Thyroid gland (tissue), 4 donors: ENCODE measurements at regions not wholly inside any gene's neighbourhood (a gene's known extent, or its start where the extent isn't known, plus 50 kb on each side); places are given as distances from the start of the nearest gene placed in this dataset.

Experiments
- DNase-seq, 2 donors: peaks; one replicate each; pipeline ENCODE4 v3.0.0-alpha.2; 2019
- H3K27ac ChIP-seq, 3 donors: fragments of 200-600 bp; sonication (generic); 1 replicate in 2 of 3; 2 replicates in 1 of 3; pipeline ENCODE4 v1.5.1; 2016 to 2019; ENCODE audit warnings: mild to moderate bottlenecking in 1 of 3, moderate library complexity in 1 of 3
- H3K27me3 ChIP-seq: fragments of 200-600 bp; sonication (generic); one replicate; pipeline ENCODE4 v1.5.1; 2019
- H3K36me3 ChIP-seq, 2 donors: fragments of 200-600 bp; sonication (generic); one replicate each; pipeline ENCODE4 v1.5.1; 2016 to 2019
- H3K4me1 ChIP-seq, 2 donors: fragments of 200-600 bp; sonication (generic); one replicate each; pipeline ENCODE4 v1.5.1; 2017 to 2019
- H3K4me3 ChIP-seq, 3 donors: fragments of 200-600 bp; sonication (generic); replicated peaks in 1 of 3; 1 replicate in 2 of 3; 2 replicates in 1 of 3; pipeline ENCODE4 v1.5.1; 2016; ENCODE audit warnings: mild to moderate bottlenecking in 1 of 3
- H3K9me3 ChIP-seq: fragments of 200-600 bp; sonication (generic); one replicate; pipeline ENCODE4 v1.5.1; 2017
- POLR2A ChIP-seq, 2 donors: fragments of 450-650 bp; IDR thresholded peaks; one replicate each; pipeline ENCODE4 v1.6.1; 2017; ENCODE audit warnings: antibody characterized with exemption in 2 of 2, mild to moderate bottlenecking in 2 of 2, moderate library complexity in 1 of 2
- WGBS, 2 donors: methylation state at CpG; one replicate each; pipeline ENCODE4 v1.1.5; 2017; 5-methylcytosine and 5-hydroxymethylcytosine counted together
- intact Hi-C: fragments of 100-400 bp; cut with DNase I; formaldehyde crosslinking; loops from one replicate; pipeline ENCODE4 v1.15.1; 2023
- TF ChIP-seq, protein P1 (sequence below), 6 experiments: fragments of 200-600 bp in 3 of 6; fragments of 450-650 bp in 3 of 6; sonication (generic) in 3 of 6; IDR thresholded peaks; one replicate each; pipeline ENCODE4 v1.5.1; 2016 to 2019; ENCODE audit warnings: antibody characterized with exemption in 6 of 6, mild to moderate bottlenecking in 2 of 6, inconsistent platforms in 1 of 6, moderate library complexity in 1 of 6

DNA sequence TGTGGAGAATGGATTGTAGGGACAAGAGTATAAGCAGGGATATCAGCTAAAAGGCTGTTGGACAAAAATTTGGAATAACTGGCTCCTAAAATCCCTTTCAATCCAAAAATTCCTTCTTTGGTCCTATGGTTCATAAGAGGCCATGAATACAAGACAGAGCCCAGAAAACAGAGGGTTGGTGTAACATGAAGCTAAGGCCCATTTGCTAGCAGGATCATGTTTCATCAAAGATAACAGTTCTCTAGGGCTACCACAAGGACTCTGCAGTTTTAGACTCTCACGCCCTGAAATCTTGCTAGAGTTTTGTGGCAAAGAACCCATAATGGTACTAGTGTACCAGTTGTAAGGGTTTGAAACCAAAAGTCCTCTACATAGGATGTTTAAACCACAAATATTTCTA, 327.8 kb upstream of the TBX18 start:
- Histone ChIP-seq H3K4me1 (no peaks in the 10 kb centered on the region), H3K9me3 (no peaks in the 10 kb centered on the region), H3K27me3 (no peaks in the 10 kb centered on the region), H3K4me3 (no peak overlapping the region), H3K27ac (no peak overlapping the region), H3K36me3 (no peaks in the 10 kb centered on the region)
- intact Hi-C loops, result no loop called here
- TF ChIP-seq POLR2A (IDR thresholded peaks at IDR 0.05), result no peak
- TF ChIP-seq, protein P1, sequence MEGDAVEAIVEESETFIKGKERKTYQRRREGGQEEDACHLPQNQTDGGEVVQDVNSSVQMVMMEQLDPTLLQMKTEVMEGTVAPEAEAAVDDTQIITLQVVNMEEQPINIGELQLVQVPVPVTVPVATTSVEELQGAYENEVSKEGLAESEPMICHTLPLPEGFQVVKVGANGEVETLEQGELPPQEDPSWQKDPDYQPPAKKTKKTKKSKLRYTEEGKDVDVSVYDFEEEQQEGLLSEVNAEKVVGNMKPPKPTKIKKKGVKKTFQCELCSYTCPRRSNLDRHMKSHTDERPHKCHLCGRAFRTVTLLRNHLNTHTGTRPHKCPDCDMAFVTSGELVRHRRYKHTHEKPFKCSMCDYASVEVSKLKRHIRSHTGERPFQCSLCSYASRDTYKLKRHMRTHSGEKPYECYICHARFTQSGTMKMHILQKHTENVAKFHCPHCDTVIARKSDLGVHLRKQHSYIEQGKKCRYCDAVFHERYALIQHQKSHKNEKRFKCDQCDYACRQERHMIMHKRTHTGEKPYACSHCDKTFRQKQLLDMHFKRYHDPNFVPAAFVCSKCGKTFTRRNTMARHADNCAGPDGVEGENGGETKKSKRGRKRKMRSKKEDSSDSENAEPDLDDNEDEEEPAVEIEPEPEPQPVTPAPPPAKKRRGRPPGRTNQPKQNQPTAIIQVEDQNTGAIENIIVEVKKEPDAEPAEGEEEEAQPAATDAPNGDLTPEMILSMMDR (IDR thresholded peaks at IDR 0.05), result no peak
- WGBS, 2 donors, result 18 to 45% methylated on average over 1 of the region's 1 CpG
- DNase-seq, result no peak

DNA sequence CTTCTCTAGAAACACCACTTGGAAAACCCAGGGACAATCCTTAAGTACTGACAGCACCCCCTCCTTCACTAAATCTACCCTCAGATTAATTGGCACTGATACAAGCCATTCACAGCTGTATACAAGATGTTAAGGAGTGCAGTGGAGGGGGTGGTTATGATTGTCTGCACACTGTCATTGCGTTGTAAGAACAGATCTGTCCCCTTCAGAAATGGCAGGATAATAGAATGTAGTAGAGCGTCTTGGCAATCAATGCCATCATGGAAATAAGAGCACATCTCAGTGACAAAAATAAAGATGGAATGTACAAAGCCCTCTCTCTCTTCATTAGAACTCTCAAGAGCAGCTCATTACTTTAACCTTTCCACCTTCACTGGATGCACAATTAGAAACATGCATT, 324.9 kb upstream of the TBX18 start:
- H3K36me3 ChIP-seq, result no peaks in the 10 kb centered on the region
- no peaks in the 10 kb centered on the region for H3K27me3 ChIP-seq
- intact Hi-C loops, result no loop called here

GRCh38 chr6:85085875-85086274, 321.5 kb upstream of the TBX18 start:
- Histone ChIP-seq H3K27ac (no peak overlapping the region), H3K4me1 (no peaks in the 10 kb centered on the region), H3K27me3 (no peaks in the 10 kb centered on the region), H3K9me3 (no peaks in the 10 kb centered on the region), H3K4me3 (no peak overlapping the region), H3K36me3 (no peaks in the 10 kb centered on the region)
- intact Hi-C loops, result no loop called here
- TF ChIP-seq, protein P1 (IDR thresholded peaks at IDR 0.05), result no peak
- TF ChIP-seq POLR2A (IDR thresholded peaks at IDR 0.05), result no peak
- DNase-seq, result no peak
- 95 to 97% methylated on average over 2 of the region's 2 CpGs for WGBS, 2 donors

More for the DNA sequence above, 324.9 kb upstream of the TBX18 start:
- DNase-seq, result no peak
- WGBS, 2 donors, result 86 to 89% methylated on average over 2 of the region's 2 CpGs
- no peak overlapping the region for H3K27ac ChIP-seq
- no peaks in the 10 kb centered on the region for H3K4me1 ChIP-seq
- TF ChIP-seq POLR2A (IDR thresholded peaks at IDR 0.05), result no peak
- TF ChIP-seq, protein P1 (IDR thresholded peaks at IDR 0.05), result no peak
- no peaks in the 10 kb centered on the region for H3K9me3 ChIP-seq
- H3K4me3 ChIP-seq, result no peak overlapping the region

- H3K4me1 ChIP-seq, result no peaks in the 10 kb centered on the region
- 72 to 80% methylated on average over 1 of the region's 1 CpG for WGBS, 2 donors
- TF ChIP-seq, protein P1 (IDR thresholded peaks at IDR 0.05), result no peak
- TF ChIP-seq POLR2A (IDR thresholded peaks at IDR 0.05), result no peak
- no peaks in the 10 kb centered on the region for H3K36me3 ChIP-seq
- no peaks in the 10 kb centered on the region for H3K9me3 ChIP-seq
- intact Hi-C loops, result no loop called here
- no peak for DNase-seq
- H3K27me3 ChIP-seq, result no peaks in the 10 kb centered on the region
- no peak overlapping the region for H3K27ac ChIP-seq
- H3K4me3 ChIP-seq, result no peak overlapping the region
Observed at GRCh38 chr6:85081102-85081501, 316.7 kb upstream of the TBX18 start.

DNA sequence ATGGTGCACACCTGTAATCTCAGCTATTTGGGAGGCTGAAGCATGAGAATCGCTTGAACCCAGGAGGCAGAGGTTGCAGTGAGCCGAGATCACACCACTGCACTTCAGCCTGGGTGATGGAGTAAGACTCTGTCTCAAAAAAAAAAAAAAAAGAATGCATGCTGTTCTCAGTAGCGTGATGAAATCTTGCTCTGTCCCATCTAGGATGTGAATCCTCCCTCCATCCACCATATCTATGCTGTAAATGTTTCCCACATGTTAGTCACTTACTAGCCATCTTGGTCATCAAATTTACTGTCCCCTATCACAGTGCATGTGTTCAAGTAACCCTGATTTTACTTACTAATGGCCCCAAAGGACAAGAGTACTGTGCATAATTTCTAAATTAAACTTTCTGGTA, 315.4 kb upstream of the TBX18 start:
- intact Hi-C loops, result no loop called here
- H3K27me3 ChIP-seq, result no peaks in the 10 kb centered on the region
- no peak overlapping the region for H3K4me3 ChIP-seq
- TF ChIP-seq, protein P1 (IDR thresholded peaks at IDR 0.05), result no peak
- no peak for TF ChIP-seq POLR2A (IDR thresholded peaks at IDR 0.05)
- WGBS, 2 donors, result 80 to 81% methylated on average over 3 of the region's 3 CpGs
- no peaks in the 10 kb centered on the region for H3K9me3 ChIP-seq
- H3K27ac ChIP-seq, result no peak overlapping the region
- no peaks in the 10 kb centered on the region for H3K4me1 ChIP-seq
- no peaks in the 10 kb centered on the region for H3K36me3 ChIP-seq
- DNase-seq, result no peak
